GM21381 (cell line): ENCODE measurements at regions not wholly inside any gene's neighbourhood (a gene's known extent, or its start where the extent isn't known, plus 50 kb on each side); places are given as distances from the start of the nearest gene placed in this dataset.
"Not testable (repeated sequence)": the region's sequence is repeated elsewhere in the genome, so short reads cannot be mapped to it uniquely, and the experiment has no call there.

Experiments used
- ATAC-seq: cut with Tn5 transposase; IDR thresholded peaks from one replicate; pipeline ENCODE4 v1.9.1; 2021; ENCODE audit warnings: mild to moderate bottlenecking, moderate library complexity; ENCODE audit not compliant: unreplicated experiment

DNA sequence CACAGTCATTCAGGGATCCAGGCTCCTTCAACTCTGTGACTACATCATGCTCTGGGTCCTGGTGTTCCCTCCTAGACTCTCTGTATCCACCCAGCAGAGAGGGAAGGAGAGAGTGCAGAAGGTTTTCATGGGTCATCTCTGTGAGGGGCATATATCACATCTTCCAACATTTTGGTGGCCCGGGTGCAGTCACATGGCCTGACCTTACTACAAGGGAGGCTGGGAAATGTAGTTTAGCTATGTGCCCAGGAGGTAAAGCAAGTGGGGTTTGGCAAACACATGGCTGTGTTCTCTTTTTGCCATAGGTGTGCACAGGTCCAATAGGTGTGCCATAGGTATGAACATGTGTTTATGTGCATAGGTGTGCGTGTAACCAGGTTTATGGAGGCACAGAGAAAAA is 222.2 kb upstream of the EEF2KMT start:
- ATAC-seq: no peak

DNA sequence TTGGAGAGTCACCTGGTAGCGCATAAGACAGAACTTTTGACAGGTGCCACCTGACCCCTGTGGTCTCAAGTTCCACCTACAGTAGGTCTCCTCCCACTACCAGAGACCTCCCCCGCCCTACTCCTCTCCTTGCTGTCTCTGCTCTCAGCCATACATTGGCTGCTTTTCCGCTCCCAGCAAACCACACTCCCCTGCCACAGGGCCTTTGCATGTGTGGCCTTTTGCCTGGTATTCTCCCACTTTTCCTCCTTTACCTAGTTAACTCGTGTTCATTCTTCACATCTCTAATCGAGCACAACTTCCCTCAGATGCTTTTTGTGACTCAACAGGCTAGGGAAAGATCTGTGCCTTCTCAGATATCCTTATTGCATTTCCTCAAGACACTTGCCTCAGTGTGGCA is 218.3 kb upstream of the EEF2KMT start:
- ATAC-seq: no peak

DNA sequence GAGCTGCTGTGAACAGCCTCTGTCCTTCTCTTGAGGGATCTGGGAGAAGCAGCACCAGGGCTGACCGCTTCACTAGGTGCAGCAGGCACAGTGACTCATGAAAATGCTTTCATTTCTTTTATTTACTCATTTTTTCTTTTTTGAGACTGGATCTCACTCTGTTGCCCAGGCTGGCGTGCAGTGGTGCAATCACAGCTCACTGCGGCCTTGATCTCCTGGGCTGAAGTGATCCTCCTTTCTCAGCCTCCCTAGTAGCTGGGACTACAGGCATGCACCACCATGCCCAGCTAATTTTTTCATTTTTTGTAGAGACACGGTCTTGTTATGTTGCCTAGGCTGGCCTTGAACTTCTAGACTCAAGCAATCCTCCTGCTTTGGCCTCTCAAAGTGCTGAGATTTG is 216.8 kb upstream of the EEF2KMT start:
- ATAC-seq: no peak

DNA sequence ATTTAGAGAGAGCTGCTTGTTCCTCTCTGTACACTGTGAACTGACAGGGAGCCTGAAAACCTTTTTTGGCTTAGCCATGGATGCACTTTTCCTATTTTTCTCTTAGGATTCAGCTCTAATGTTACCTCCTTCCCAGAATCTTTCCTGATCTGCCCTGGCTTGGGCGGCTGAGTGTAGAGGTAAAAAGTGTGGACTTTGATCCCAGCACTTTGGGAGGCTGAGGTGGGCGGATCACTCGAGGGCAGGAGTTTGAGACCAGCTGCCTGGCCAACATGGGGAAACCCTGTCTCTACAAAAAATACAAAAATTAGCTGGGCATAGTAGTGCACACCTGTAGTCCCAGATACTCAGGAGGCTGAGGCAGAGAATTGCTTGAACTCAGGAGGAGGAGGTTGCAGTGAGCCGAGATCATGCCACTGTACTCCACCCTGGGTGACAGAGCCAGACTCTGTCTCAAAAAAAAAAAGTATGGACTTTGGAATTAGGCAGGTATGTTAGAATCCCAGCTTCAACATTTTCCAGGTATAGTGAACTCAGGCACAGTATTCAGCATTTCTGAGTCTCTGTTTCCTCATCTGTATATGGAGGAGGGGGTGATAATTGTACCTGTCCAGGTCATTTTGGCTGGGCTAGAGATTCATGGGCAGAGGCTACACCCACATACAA is 212.5 kb upstream of the EEF2KMT start:
- no peak for ATAC-seq

DNA sequence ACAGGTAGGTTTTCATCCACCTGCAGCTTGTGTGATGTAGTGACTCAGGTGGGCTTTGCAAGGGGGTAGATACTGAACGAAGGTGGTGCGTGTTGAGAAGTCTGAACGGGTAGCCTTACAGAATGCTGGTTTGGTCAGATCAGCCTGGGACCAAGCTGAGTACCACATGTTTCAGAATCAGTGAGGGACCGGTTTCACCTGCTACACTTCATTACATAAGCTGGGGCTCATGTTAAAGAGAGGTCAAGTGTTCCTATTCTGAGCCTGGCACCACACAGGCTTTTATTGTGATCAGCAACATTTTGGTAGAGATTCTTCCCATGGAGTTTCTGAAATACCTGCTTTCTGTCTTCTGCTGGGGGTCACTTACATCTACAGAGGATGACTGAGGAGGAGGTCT is 207.4 kb upstream of the EEF2KMT start:
- no peak for ATAC-seq

DNA sequence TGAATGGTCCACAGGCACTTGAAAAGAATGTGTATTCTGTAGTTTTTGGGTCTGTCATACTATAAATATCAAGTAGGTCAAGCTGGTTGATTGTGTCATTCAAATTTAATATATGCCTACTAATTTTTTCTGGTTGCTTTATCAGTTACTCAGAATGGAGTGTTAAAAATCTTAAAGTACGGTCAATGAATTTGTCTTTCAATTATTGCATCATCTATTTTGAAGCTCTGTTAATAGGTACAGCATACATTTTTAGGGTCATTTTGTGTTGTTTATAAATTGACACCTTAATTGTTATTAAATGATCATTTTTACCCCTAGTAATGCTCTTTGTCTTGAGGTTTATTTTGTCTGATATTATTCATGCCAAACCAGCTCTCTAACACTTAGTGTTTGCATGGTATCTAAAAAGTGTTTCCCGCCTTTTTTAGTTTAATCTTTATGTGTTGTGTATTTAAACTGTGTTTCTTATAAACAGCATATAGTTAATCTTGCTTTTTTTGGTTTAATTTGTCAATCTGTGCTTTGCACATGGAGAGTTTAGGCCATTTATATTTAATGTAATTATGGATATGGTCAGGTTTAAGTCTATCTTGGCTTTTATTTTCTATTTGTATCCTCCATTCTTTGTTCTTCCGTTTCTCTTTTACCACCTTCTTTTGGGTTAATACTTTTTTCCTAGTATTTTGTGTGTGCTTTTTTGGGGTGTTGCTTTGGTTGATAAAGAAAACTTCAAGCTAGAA is 204.9 kb upstream of the EEF2KMT start:
- no peak for ATAC-seq

DNA sequence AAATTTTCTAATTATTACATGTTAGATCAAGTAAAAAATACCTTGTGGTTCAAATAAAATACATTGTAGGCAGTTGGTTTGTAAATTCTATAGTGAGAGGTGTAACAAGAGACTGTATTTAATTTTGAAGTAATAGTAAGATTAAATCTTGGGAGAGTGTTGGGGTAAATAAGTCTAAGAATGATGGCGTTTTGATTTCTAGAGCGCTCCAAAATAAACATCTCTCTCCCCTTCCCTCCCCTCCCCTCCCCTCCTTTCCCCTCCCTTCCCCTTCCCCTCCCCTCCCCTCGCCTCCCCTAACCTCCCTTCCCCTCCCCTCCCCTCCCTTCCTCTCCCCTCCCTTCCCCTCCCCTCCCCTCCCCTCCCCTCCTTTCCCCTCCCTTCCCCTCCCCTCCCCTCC is 200.6 kb upstream of the EEF2KMT start:
- no peak for ATAC-seq

DNA sequence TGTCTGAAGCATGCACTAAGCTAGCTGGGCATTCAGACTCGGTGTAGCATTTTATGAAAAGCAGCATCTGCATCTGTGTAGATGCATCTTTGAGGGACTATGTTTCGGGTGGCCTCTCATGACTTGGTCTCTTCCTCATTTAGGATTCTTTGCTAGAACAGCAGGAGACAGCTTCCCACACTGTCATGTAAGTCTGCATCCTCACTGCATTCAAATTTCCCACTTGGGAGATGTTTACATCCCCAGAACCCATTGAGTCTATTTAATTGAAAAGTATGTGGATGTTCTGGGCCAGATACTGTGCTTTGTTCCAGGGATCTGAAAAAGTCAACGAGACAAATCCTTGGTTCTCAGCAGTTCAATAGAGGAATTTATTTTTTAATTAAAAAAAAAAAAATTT is 198.6 kb upstream of the EEF2KMT start:
- ATAC-seq: no peak

DNA sequence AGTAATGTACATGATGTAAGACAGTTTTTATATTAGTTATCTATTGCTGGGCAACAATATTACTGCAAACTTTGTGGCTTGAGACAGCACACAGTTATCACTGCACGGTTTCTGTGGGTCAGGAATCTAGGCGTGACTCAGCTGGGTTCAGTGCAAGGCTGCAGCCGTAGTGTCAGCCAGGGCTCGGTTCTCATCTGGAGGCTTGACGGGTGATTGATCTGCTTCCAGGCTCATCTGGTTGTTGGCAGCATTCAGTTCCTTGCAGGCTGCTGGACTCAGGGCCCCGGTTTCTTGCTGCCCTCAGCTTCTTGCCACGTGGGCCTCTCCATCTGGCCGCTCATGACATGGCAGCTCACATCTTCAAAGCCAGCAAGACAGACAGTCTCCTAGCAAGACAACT is 197.7 kb upstream of the EEF2KMT start:
- ATAC-seq: not testable (repeated sequence)

DNA sequence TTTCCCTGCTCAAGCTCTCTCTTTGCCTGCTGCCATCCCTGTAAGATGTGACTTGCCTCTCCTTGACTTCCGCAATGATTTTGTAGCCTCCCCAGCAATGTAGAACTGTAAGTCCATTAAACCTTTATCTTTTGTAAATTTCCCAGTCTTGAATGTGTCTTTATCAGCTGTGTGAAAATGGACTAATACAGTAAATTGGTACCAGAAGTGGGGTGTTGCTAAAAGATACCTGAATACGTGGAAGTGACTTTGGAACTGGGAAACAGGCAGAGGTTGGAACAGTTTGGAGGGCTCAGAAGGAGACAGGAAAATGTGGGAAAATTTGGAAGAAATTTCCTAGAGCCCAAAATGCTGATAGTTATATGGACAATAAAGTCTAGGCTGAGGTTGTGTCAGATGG is 184.6 kb upstream of the EEF2KMT start:
- not testable (repeated sequence) for ATAC-seq

DNA sequence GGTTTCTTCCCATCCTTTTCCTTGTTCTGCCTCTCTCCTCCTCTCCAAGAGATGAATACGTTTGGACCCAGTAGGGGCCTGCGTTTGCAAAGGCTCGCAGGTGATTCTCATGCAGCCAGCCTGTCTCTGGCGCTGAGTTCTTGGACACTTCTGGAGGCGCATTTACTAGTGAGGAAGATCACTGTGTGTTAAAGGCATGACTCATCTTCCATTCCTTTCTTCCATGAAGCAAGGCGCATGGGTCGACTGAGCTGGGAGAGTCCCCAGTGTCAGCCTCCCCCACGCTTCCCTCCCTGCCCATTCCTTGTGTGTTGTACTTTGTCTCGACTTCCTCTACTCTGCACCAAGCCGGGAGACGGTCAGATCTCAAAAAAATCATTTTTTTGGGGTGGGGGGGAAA is 159.9 kb upstream of the EEF2KMT start:
- ATAC-seq: no peak

DNA sequence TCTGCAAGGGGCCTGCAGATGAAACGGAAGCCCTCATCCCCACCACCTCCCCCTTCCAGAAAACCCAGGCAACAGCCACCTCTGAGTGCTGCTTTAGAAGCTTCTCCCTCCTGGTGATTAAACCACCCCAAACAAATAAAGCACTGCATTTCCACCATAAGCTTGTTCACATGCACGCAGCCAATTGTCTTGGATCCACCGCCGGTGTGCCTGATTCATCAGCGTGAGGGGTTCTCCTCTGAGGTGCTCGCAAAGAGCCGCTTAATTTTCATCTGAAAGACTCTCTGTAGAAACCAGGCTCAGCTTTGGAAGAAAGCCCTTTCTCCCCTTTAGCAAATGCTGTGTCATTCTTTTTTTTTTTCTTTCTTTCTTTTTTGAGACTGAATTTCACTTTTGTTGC is 155.2 kb upstream of the EEF2KMT start:
- no peak for ATAC-seq

DNA sequence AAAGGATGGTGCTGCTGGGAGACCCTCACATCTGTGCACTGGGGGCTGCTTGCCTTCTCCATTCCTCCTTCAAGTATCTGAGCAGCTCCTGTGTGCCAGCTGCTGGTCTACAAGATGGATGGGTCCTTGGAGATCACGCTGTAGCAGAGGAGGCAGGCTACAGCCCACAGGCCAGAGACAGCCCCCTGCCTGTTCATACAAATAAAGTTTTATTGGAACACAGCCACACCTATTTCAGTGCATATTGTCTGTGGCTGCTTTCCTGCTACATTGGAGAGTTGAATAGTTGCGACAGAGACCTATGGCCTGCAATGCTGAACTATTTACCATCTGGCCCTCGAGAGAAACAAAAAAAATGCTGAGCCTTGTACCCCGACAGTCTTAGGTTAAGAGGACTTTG is 149.8 kb upstream of the EEF2KMT start:
- not testable (repeated sequence) for ATAC-seq

DNA sequence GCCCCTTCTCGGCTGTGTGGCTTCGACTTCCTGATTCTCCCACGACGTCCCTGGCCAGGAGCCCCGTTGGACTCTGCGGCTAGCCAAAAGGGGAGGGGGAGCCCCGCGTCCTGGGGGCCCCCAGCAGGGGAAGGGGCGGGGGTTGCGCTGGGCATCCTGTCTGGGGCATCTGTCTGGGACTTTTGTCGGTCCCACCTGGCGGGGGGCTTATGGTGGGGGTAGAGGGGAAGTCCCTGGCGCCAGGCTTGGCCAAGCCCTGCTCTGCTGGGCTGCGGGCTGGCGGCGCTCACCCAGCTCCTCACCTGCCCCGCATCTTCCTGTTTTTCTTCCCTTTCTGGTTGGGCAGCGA is 142.7 kb upstream of the EEF2KMT start:
- ATAC-seq: not testable (repeated sequence)

DNA sequence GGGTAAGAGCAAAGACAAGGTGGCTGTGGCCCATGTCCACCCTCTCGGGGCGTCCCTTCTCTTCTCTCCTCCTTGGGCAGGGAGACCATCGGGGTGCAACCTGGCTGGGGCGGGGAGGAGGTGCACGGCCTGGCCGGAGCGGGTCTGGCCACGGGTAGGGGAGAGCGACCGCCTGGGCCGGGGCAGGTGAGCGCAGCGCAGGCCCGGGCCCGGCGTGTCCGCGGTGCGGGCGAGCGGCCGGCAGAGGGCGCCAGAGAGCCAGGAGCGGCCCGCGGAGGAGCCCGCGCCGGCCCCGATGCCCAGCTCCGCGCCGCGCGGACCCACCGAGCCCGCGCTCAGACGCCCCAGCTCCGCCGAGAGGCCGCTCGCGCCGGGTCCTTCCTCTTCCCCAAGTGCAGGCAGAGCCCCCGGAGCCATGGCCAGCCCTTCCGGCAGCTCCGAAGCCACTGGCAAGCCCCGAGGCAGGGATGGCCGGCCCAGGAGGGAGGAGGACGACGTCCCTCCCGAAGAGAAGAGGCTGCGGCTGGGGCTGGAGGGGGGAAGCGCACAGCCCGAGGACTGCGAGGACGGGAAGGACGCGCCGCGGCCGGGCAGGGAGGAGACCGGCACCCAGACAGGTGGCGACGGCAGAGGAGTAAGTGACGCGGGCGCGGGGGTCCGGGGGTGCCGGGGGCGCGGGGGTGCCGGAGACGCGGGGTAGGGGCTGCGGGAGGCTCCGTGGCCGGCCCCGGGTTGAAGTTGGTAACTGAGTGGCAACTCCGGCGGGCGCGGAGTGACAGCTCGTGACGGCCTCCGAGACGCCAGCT is 142.1 kb upstream of the EEF2KMT start:
- ATAC-seq: not testable (repeated sequence)

DNA sequence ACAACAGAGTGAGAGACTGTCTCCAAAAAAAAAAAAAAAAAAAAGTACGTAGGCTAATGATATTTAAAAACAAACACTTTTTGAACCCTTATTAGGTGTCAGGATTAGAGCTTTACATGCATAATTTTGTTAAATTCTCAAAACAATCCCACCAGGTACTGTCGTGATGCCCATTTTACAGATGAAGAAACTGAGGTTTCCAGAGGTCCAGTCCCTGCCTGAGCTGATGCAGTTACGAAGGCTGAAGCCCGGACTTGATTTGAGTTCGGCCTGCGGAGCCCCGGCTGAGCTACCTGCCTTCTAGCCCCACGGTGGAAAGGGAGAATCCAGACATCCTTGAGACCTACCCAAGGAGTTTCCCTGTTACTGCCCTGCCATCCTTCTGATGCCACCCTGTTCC is 137.5 kb upstream of the EEF2KMT start:
- ATAC-seq: no peak

DNA sequence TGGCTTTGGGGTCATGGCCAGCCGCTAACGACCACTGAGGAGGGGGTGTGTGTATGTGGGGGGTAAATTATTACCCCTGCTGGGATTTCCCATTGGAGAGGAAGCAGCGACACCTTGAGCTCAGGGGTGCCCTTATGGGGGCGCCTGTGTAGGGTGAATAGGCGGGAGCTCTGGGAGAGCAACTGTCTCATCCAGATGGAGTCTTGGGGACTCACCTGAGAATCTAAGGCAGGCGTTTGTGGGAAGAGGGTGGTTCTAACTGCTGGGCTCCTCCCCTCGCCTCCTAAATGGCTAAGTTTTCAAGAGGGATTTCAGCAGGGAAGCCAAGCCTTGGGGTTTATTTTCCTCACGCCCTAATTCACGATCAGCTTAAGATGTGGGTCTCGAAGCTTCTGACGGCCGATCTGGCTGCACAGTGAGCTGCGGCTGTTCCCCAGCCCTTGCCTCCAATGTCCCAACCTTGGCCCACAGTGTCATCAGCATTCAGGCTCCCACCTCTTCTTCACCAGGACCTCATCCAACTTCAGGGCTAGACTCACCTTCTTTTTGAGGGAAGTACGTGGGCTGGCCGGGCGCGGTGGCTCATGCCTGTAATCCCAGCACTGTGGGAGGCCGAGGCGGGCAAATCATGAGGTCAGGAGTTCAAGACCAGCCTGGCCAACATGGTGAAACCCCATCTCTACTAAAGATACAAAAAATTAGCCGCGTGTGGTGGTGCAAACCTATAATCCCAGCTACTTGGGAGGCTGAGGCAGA is 136.9 kb upstream of the EEF2KMT start:
- ATAC-seq: no peak

DNA sequence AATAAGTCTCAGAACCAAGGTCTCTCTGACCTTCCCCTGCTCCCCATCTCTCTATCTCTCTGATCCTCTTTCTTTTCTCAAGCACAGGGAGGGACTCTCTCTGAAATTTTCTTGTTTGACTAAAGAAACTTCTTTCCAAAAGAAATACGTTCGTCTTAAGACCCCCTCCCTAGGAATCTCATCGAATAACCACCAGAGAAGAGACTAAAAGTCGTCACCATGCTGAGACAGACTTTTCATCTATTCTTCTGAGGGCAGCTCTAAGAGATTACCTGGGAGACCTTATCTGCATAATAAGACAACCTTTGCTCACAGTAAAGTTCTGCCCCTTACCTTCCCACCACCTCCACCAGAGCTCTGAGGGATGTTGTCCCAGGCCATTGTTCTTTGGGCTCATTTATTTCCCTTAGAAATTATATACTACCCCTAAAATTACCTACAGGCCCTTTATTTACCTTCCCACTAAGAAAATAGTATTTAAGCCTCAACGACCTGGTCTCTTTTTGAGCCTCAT is 133.7 kb upstream of the EEF2KMT start:
- no peak for ATAC-seq

DNA sequence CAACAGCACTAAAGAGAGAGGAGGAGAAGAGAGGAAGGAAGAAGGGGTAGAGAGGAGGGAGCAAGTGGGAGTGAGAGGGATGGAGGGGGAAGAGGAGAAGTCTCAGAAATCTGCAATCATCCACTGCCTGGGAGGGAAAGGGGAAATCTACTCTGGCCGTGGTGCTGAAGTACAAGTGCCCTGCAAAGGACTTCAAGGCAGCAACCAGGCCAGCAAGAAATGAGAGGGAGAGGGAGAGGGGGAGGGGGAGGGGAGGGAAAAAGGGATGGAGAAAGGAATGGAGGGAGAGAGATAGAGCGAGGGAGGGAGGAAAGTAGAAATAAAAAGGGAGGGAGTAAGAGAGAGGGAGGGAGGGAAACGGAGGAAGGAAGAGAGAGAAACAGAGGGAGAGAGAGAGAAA is 130.8 kb upstream of the EEF2KMT start:
- no peak for ATAC-seq

DNA sequence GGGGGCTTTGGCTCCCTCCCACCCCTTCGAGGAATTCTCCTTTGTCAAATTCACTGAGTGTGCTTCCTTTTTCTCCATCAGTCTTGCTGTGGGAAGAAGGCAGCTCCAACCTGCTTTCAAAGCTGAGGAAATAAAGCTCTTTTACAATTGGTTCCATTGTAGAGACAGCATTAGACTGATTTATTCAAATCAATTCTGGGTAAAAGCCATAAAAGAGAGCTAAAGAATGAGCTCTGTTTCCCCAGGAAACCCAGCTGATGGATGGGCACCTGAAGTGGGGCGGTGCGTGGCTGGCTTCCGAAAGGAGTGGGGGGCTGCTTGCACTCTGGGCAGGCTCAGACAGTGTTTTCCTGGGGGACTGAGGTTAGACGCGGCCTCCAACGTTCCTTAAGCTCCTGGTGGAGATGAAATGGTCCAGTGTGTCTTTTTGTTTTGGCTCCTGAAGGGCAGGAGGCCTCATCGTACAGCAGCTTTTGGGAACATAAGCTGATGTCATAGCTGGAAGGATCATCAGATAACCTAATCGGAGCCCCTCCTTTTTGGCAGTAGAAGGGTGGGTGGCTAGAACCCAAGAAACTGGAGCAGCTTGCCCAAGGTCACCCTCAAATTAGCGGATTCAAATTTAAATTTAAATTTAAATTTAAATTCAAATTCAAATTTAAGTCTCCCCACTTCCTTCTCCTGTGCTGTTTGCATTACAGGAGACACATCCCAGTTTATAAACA is 128.5 kb upstream of the EEF2KMT start:
- no peak for ATAC-seq
